Mucosa of descending colon (tissue), 3 donors: ENCODE measurements at regions not wholly inside any gene's neighbourhood (a gene's known extent, or its start where the extent isn't known, plus 50 kb on each side); places are given as distances from the start of the nearest gene placed in this dataset.

ENCODE experiments used
- ATAC-seq: fragments of 200-7000 bp; cut with Tn5 transposase; one replicate; pipeline ENCODE4 v1.9.1; 2020; ENCODE audit warnings: mild to moderate bottlenecking, moderate library complexity
- DNase-seq, 3 donors: peaks; one replicate each; pipeline ENCODE4 v3.0.0-alpha.2; 2020
- H3K36me3 ChIP-seq: fragments of 200-600 bp; one replicate; pipeline ENCODE4 v1.8.0; 2021; ENCODE audit warnings: low read depth, mild to moderate bottlenecking
- H3K4me1 ChIP-seq: fragments of 200-600 bp; one replicate; pipeline ENCODE4 v1.8.0; 2021; ENCODE audit warnings: low read depth, mild to moderate bottlenecking
- H3K4me3 ChIP-seq: fragments of 200-600 bp; one replicate; pipeline ENCODE4 v1.8.0; 2021; ENCODE audit warnings: mild to moderate bottlenecking
- H3K9me3 ChIP-seq: fragments of 200-600 bp; one replicate; pipeline ENCODE4 v1.8.0; 2021; ENCODE audit warnings: mild to moderate bottlenecking
- intact Hi-C, 2 donors: fragments of 100-400 bp; cut with DNase I in 1 of 2; cut with micrococcal nuclease in 1 of 2; formaldehyde crosslinking; loops; one replicate each; pipeline versions ENCODE4 v1.11.0 to v1.11.1; 2022; cut with DNase I, micrococcal nuclease
- TF ChIP-seq, protein P1 (sequence below): fragments of 200-600 bp; IDR thresholded peaks from one replicate; pipeline ENCODE4 v1.8.0; 2022; ENCODE audit warnings: antibody characterized with exemption, mild to moderate bottlenecking
- donor health status: DM: no; HTN: no; CAD: no; lungs with moderate emphysema.
- donor health status: DM: no; HTN: no; CAD: no.
- donor health status: DM: no; HTN: yes; CAD: no.

DNA sequence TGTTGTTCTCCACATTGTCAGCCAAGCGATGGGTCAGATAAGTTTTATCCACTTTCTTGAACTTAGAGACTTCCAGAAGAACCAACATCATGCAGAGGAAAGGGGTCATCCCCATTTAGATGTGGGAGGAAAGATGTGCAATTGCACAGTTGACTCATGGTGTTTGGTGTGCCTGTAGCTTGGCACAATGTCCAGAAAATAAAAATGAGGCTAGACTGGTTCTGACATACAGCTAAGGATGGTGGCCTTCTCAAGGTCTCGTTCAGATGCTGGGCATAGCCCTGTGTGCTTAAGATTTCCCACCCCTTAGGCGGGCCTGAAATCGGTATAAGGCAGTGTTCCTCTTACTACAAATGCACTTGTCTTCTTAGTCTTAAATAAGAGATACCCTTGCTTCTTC is 101.1 kb downstream of the PCDH7 start:
- DNase-seq (no peak), ATAC-seq (no peak)
- TF ChIP-seq, protein P1, sequence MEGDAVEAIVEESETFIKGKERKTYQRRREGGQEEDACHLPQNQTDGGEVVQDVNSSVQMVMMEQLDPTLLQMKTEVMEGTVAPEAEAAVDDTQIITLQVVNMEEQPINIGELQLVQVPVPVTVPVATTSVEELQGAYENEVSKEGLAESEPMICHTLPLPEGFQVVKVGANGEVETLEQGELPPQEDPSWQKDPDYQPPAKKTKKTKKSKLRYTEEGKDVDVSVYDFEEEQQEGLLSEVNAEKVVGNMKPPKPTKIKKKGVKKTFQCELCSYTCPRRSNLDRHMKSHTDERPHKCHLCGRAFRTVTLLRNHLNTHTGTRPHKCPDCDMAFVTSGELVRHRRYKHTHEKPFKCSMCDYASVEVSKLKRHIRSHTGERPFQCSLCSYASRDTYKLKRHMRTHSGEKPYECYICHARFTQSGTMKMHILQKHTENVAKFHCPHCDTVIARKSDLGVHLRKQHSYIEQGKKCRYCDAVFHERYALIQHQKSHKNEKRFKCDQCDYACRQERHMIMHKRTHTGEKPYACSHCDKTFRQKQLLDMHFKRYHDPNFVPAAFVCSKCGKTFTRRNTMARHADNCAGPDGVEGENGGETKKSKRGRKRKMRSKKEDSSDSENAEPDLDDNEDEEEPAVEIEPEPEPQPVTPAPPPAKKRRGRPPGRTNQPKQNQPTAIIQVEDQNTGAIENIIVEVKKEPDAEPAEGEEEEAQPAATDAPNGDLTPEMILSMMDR = no peak
- H3K4me1 ChIP-seq = no peaks in the 10 kb centered on the region
- H3K9me3 ChIP-seq = no peaks in the 10 kb centered on the region
- H3K36me3 ChIP-seq = no peaks in the 10 kb centered on the region
- intact Hi-C loops = no loop called here
- H3K4me3 ChIP-seq = no peak overlapping the region

DNA sequence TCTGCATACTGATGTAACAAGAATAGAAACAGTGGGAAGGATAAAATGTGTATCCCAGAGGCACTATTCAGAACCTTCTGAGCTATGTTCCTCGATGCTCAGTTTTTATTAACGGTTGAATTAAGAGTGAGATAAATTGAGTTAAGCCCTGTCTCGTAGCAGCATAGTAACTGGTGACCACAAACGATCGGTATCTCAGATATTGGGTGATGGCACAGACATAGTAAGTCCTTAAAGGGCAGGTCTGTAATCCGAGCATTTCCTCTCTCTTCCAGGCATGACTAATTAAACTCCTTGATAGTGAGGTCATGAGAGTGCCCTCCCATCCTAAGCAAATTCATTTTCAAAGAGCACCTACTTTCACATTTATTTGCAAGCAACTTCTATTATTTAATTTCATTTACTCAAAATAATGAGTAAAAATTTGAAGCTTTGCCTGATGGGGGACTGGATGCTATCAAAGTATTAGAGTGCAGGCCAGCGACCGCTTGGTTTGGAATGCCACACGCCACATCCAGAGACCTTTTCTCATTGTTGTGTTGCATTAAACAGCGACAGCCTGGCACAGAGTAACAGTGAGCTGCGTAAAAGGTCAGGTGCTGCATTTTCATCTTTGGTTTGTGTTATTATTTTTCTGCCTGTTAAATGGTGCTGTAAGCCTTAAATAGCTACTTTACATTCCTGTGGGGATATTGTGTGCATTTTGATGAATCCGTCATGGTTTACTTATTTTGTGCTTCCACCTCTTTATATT is 101.9 kb downstream of the PCDH7 start:
- Histone ChIP-seq H3K9me3 (no peaks in the 10 kb centered on the region), H3K36me3 (no peaks in the 10 kb centered on the region), H3K4me3 (no peak overlapping the region), H3K4me1 (no peaks in the 10 kb centered on the region)
- TF ChIP-seq, protein P1 = no peak
- DNase-seq (no peak), ATAC-seq (no peak)
- intact Hi-C loops = no loop called here

DNA sequence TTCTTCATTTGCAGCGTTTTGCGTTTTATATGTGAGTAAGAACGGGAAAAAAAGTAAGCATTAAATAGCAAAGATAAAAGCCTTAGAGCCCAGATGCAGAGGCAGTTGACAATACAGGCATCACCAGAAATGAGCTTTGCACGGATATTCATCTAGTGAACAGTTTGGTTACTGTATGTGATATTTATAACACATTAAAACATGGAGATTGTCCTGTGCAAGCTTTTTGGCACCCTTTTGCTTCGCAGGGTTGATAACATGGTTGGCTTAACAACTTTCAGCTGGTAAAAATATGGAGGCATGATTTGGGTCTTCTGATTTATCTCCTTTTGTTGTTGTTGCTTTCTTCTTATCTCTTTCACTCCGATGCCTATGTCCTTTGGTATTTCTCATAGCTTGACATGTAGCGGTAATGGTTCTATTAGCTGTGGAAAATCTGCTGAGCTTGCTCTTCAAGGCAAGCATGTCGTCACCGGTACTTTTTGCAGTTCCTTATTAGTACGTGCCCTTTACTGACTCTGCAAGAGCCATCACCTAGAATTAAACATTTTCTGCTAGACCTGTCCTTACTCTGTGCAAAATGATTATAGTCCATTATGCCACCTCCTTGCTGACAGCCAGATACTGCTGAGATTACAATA is 102.9 kb downstream of the PCDH7 start:
- intact Hi-C loops = no loop called here
- ATAC-seq (no peak), DNase-seq (no peak)
- Histone ChIP-seq H3K4me1 (no peaks in the 10 kb centered on the region), H3K9me3 (no peaks in the 10 kb centered on the region), H3K36me3 (no peaks in the 10 kb centered on the region), H3K4me3 (no peak overlapping the region)
- TF ChIP-seq, protein P1 = no peak

DNA sequence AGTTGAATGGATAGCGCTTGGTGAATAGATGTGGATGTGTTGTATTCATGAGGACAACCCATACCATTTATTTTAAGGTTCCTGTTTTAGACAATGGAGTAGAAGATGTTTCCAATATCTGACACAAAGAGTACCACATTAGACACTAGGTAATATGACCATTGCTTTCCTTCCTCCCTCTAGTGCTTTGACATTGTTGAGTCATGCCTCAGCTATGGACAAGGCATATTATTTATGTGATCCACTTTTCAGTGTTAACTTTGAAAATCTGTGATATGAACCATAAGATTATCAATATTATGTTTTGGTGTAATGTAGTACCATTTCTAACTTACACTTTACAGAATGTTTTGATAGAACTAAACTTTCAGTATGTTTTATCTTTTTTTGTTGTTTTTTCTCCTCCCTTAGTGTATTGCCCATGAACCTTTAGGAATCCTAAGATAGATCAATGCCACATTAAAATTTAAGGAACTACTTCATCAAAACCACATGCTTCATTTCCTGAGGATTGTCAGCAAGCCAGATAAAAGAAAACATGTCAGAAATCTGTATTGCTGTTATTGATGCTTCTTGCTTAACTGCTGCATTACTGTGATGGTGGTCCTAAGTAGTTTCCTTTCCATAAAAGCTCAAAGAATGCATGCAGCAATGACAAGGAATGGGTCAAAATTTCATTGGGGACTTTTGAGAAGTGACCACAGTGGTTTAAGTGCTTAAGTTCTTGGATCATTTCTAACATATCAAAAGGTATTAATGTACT is 105.0 kb downstream of the PCDH7 start:
- Histone ChIP-seq H3K4me1 (no peaks in the 10 kb centered on the region), H3K4me3 (no peak overlapping the region), H3K9me3 (no peaks in the 10 kb centered on the region), H3K36me3 (no peaks in the 10 kb centered on the region)
- DNase-seq = no peak
- intact Hi-C loops = no loop called here
- no peak for ATAC-seq
- TF ChIP-seq, protein P1 = no peak

DNA sequence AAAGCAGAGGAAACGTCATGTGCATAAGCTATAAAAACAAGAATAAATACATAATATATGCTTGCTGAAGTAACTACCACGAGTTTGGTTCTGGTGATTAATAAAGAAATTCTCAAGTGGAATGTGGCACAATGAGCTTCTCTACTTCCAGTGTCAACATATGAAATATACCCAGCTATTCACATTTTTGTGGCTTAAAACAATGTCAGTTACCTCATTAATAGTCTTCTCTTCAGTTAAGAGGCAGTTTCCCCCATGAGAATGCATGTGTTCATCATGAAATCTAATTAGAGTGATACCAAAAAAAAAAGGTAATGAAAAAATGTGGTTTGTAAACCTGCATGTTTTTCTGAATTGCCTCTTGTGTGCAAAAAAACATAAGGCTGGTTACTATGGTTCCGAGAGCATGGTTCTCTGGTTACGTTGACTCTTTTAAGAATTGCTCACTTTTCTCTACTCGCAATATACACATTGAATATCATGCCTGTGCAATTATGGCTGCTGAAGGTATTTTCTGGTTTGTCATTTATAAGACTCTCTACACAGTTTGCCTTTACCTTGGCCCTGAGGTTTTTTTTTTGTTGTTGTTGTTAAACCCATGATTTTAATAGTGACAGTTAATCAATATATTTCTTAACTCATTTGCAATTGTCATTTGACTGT is 108.2 kb downstream of the PCDH7 start:
- no peaks in the 10 kb centered on the region for H3K36me3 ChIP-seq

More for the DNA sequence above, 108.2 kb downstream of the PCDH7 start:
- no peak for DNase-seq
- no peaks in the 10 kb centered on the region for H3K9me3 ChIP-seq
- intact Hi-C loops = no loop called here
- TF ChIP-seq, protein P1 = no peak
- no peak for ATAC-seq
- H3K4me3 ChIP-seq = no peak overlapping the region
- H3K4me1 ChIP-seq = no peaks in the 10 kb centered on the region
